Testis (tissue), 2 donors: ENCODE measurements at regions not wholly inside any gene's neighbourhood (a gene's known extent, or its start where the extent isn't known, plus 50 kb on each side); places are given as distances from the start of the nearest gene placed in this dataset.

Experiments
- DNase-seq: peaks from one replicate; pipeline ENCODE4 v3.0.0-alpha.2; 2019
- H3K27ac ChIP-seq, 2 donors: fragments of 200-600 bp; sonication (generic); one replicate each; pipeline ENCODE4 v1.5.1; 2019
- H3K27me3 ChIP-seq: fragments of 200-600 bp; sonication (generic); one replicate; pipeline ENCODE4 v1.5.1; 2019
- H3K36me3 ChIP-seq: fragments of 200-600 bp; sonication (generic); one replicate; pipeline ENCODE4 v1.5.1; 2017; ENCODE audit warnings: low read depth; ENCODE audit errors: missing control alignments
- H3K4me1 ChIP-seq: fragments of 200-600 bp; sonication (generic); one replicate; pipeline ENCODE4 v1.5.1; 2019
- H3K4me3 ChIP-seq, 2 donors: fragments of 200-600 bp; sonication (generic); one replicate each; pipeline ENCODE4 v1.5.1; 2017 to 2019
- H3K9me3 ChIP-seq: fragments of 200-600 bp; sonication (generic); one replicate; pipeline ENCODE4 v1.5.1; 2017
- POLR2A ChIP-seq: fragments of 450-650 bp; IDR thresholded peaks from one replicate; pipeline ENCODE4 v1.6.1; 2017; ENCODE audit warnings: antibody characterized with exemption, mild to moderate bottlenecking, moderate library complexity
- WGBS, 2 donors: methylation state at CpG; one replicate each; pipeline ENCODE4 v1.1.5; 2018; 5-methylcytosine and 5-hydroxymethylcytosine counted together
- intact Hi-C: fragments of 100-400 bp; cut with DNase I; formaldehyde crosslinking; loops from one replicate; pipeline ENCODE4 v1.15.1; 2023; ENCODE audit warnings: low total_unique reads
- TF ChIP-seq, protein P1 (sequence below), 3 experiments: fragments of 450-650 bp in 2 of 3; fragments of 200-600 bp in 1 of 3; sonication (generic) in 1 of 3; IDR thresholded peaks; one replicate each; pipeline ENCODE4 v1.5.1; 2016 to 2019; ENCODE audit warnings: antibody characterized with exemption in 3 of 3, mild to moderate bottlenecking in 2 of 3, moderate library complexity in 1 of 3

DNA sequence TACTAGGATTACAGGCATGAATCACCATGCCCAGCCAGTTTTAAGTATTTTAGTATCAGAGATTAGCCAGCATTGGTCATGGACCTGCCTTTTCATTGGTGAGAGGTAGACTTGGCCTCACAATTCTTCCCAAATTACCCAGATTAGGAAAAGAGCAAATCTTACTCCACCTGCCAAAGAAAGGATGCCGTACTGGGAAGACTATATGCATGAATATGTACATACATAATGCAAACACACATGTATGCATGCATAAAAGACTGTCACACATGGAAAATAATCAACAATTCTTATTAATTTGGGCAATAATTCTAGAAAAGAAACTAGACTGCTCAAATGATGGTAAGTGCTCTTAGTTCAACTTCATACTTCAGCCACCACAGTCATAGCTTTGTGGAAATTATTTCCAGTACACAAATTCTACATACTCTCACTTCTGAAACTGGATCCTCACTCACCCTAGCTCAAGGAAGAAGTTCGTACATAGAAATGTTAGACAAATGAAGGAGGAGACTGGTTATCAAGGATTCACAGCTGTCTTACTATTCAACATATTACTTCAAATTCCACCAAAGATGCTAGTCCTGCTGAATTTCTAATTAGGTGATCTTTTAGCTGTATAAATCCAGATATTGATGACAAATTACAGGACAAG, 73.7 kb downstream of the MINAR2 start:
- 62 to 64% methylated on average over 2 of the region's 2 CpGs for WGBS, 2 donors
- Histone ChIP-seq H3K4me3 (no peak overlapping the region), H3K9me3 (no peaks in the 10 kb centered on the region), H3K36me3 (no peaks in the 10 kb centered on the region), H3K27me3 (no peaks in the 10 kb centered on the region), H3K27ac (no peak overlapping the region), H3K4me1 (no peaks in the 10 kb centered on the region)
- TF ChIP-seq, protein P1, sequence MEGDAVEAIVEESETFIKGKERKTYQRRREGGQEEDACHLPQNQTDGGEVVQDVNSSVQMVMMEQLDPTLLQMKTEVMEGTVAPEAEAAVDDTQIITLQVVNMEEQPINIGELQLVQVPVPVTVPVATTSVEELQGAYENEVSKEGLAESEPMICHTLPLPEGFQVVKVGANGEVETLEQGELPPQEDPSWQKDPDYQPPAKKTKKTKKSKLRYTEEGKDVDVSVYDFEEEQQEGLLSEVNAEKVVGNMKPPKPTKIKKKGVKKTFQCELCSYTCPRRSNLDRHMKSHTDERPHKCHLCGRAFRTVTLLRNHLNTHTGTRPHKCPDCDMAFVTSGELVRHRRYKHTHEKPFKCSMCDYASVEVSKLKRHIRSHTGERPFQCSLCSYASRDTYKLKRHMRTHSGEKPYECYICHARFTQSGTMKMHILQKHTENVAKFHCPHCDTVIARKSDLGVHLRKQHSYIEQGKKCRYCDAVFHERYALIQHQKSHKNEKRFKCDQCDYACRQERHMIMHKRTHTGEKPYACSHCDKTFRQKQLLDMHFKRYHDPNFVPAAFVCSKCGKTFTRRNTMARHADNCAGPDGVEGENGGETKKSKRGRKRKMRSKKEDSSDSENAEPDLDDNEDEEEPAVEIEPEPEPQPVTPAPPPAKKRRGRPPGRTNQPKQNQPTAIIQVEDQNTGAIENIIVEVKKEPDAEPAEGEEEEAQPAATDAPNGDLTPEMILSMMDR (IDR thresholded peaks at IDR 0.05) = no peak
- no peak for TF ChIP-seq POLR2A
- DNase-seq = no peak
- intact Hi-C loops = no loop called here

GRCh38 chr5:129830288-129830687, 74.0 kb upstream of the CHSY3 start:
- intact Hi-C loops = no loop called here
- H3K9me3 ChIP-seq = no peaks in the 10 kb centered on the region
- TF ChIP-seq, protein P1 (IDR thresholded peaks at IDR 0.05) = no peak
- no peak for TF ChIP-seq POLR2A
- H3K4me3 ChIP-seq = no peak overlapping the region
- H3K36me3 ChIP-seq = no peaks in the 10 kb centered on the region
- DNase-seq = no peak
- H3K27me3 ChIP-seq = no peaks in the 10 kb centered on the region
- H3K27ac ChIP-seq = no peak overlapping the region
- H3K4me1 ChIP-seq = no peaks in the 10 kb centered on the region
- WGBS, 2 donors = 86 to 87% methylated on average over 2 of the region's 2 CpGs

- H3K4me3 ChIP-seq = no peak overlapping the region
- H3K36me3 ChIP-seq = no peaks in the 10 kb centered on the region
- no peaks in the 10 kb centered on the region for H3K4me1 ChIP-seq
- DNase-seq = no peak
- H3K27me3 ChIP-seq = no peaks in the 10 kb centered on the region
- no peaks in the 10 kb centered on the region for H3K9me3 ChIP-seq
- WGBS, 2 donors = 67 to 74% methylated on average over 2 of the region's 2 CpGs
- H3K27ac ChIP-seq = no peak overlapping the region
- intact Hi-C loops = no loop called here
- TF ChIP-seq, protein P1 (IDR thresholded peaks at IDR 0.05) = no peak
- TF ChIP-seq POLR2A = no peak
Observed at GRCh38 chr5:129836321-129836720, 67.9 kb upstream of the CHSY3 start.

GRCh38 chr5:129844764-129845163, 59.5 kb upstream of the CHSY3 start:
- Histone ChIP-seq H3K27ac (no peak overlapping the region), H3K36me3 (no peaks in the 10 kb centered on the region), H3K4me1 (no peaks in the 10 kb centered on the region), H3K4me3 (no peak overlapping the region), H3K27me3 (no peaks in the 10 kb centered on the region), H3K9me3 (no peaks in the 10 kb centered on the region)
- intact Hi-C loops = no loop called here
- no peak for TF ChIP-seq POLR2A
- TF ChIP-seq, protein P1 (IDR thresholded peaks at IDR 0.05) = no peak
- no peak for DNase-seq

- no peak overlapping the region for H3K27ac ChIP-seq
- DNase-seq = peak; percentile 89
- TF ChIP-seq, protein P1 (IDR thresholded peaks at IDR 0.05) = peak; percentile 67 to 86 (median 70)
- no peak for TF ChIP-seq POLR2A
- no peaks in the 10 kb centered on the region for H3K9me3 ChIP-seq
- H3K4me1 ChIP-seq = no peaks in the 10 kb centered on the region
- H3K27me3 ChIP-seq = no peaks in the 10 kb centered on the region
- 39 to 41% methylated on average over 6 of the region's 6 CpGs for WGBS, 2 donors
- intact Hi-C loops = no loop called here
- no peaks in the 10 kb centered on the region for H3K36me3 ChIP-seq
- no peak overlapping the region for H3K4me3 ChIP-seq
Observed at GRCh38 chr5:129852747-129853352, 51.4 kb upstream of the CHSY3 start.
